ENCODE measurements at regions not wholly inside any gene's neighbourhood (a gene's known extent, or its start where the extent isn't known, plus 50 kb on each side); places are given as distances from the start of the nearest gene placed in this dataset.

- TF ChIP-seq CTCF (IDR thresholded peaks at IDR 0.05; ENCODE audit: insufficient read depth, low read depth, low read length), result no peak
- Histone ChIP-seq H3K27me3 (ENCODE audit: control insufficient read depth, insufficient read depth, low read length) (peaks cover 4% of the 10 kb centered on the region), H3K4me3 (ENCODE audit: low read depth, low read length) (no peak overlapping the region), H3K36me3 (ENCODE audit: control insufficient read depth, insufficient read depth, low read length) (no peaks in the 10 kb centered on the region)
- no peak for DNase-seq (ENCODE audit: low read depth)
- POLR2A ChIA-PET, result no interaction called here
- CTCF ChIA-PET, result no interaction called here
These were observed 182.3 kb downstream of the MELK start for GRCh38 chr9:36755019-36755418.

DNA sequence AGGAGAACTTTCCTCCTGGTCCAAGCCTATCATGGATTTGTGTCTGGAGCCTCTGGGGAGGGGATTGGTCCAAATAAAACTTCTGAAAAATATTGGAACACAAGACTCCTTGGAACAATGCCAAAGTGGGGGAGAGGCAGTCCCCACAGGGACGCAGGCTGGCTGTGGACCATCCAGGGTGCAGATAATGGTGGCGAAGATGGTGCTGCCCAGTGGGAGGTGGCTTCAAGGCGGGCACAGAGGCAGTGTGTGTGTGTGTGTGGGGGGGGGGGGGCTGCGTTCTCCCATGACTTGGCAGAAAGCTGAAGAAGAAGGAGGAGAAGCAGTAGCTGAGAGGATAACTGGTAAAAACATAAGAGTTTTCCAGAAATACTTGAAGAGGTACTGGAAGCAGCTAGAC, 186.4 kb downstream of the MELK start:
- no peak for TF ChIP-seq CTCF (IDR thresholded peaks at IDR 0.05; ENCODE audit: insufficient read depth, low read depth, low read length)
- ChIA-PET POLR2A (no interaction called here), CTCF (no interaction called here)
- no peak overlapping the region for H3K4me3 ChIP-seq (ENCODE audit: low read depth, low read length)
- DNase-seq (ENCODE audit: low read depth), result no peak
- H3K36me3 ChIP-seq (ENCODE audit: control insufficient read depth, insufficient read depth, low read length), result no peaks in the 10 kb centered on the region
- H3K27me3 ChIP-seq (ENCODE audit: control insufficient read depth, insufficient read depth, low read length), result peaks cover 2% of the 10 kb centered on the region

DNA sequence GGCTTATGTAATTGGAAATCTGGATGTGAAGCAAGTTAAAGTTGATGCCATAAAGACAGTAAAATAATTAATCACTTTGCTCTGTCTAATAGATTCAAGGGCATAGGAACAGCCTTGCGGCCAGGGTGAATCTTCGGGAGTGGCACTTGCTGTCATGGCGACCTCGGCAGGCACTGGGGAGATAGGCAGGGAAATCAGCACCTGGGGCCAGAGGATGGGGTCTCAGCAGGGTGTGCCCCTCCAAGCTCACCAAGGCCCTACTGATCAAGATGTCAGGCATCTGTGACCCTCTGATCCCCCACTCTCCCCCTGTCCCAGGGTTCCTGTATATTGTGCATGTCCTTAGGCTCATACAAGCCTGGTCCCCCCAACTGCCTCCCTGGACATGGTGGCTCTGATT, 187.3 kb downstream of the MELK start:
- Histone ChIP-seq H3K27me3 (ENCODE audit: control insufficient read depth, insufficient read depth, low read length) (no peaks in the 10 kb centered on the region; the same call in none of the 2 replicates), H3K4me3 (ENCODE audit: low read depth, low read length) (no peak overlapping the region), H3K36me3 (ENCODE audit: control insufficient read depth, insufficient read depth, low read length) (no peaks in the 10 kb centered on the region)
- DNase-seq (ENCODE audit: low read depth), result no peak
- ChIA-PET CTCF (no interaction called here), POLR2A (no interaction called here)
- no peak for TF ChIP-seq CTCF (IDR thresholded peaks at IDR 0.05; ENCODE audit: insufficient read depth, low read depth, low read length)

DNA sequence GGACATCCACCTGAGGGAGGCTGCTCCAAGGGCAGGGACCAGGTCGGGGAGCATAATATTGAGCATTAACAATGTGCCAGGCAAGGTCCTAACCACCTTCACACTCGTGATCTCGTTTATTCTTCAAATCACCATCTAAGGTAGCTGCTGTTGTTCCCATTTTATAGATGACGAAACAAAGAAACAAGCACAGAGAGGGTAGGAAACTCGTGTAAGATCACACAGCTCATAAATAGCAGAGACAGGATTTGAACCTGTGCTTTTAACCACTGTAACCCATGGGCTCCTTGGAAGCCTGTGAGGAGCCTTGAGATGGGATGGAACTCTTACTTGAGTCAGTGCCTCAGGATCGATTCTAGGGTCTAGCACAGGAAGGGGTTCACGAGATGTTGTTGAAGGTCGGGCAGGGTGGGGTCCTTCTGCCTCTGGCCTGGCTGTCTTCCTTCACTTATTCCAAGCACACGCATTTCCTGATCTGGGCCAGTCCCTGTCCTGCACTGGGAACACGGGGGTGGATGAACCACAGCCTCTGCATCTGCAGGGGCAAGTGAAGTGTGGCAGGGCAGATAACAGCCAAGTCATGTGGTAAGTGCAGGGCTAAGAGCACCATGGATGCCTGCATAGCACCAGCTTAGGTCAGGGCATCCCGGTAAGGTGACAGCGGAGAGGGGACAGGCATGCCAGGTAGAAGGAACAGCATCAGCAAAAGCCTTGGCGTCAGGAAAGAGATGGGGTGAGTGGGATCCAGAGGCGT, 188.1 kb downstream of the MELK start:
- DNase-seq (ENCODE audit: low read depth), result no peak
- H3K4me3 ChIP-seq (ENCODE audit: low read depth, low read length), result no peak overlapping the region
- ChIA-PET POLR2A (no interaction called here), CTCF (no interaction called here)
- no peaks in the 10 kb centered on the region for H3K36me3 ChIP-seq (ENCODE audit: control insufficient read depth, insufficient read depth, low read length)
- H3K27me3 ChIP-seq (ENCODE audit: control insufficient read depth, insufficient read depth, low read length), result no peaks in the 10 kb centered on the region; the same call in 1 of the 2 replicates
- TF ChIP-seq CTCF (IDR thresholded peaks at IDR 0.05; ENCODE audit: insufficient read depth, low read depth, low read length), result no peak

DNA sequence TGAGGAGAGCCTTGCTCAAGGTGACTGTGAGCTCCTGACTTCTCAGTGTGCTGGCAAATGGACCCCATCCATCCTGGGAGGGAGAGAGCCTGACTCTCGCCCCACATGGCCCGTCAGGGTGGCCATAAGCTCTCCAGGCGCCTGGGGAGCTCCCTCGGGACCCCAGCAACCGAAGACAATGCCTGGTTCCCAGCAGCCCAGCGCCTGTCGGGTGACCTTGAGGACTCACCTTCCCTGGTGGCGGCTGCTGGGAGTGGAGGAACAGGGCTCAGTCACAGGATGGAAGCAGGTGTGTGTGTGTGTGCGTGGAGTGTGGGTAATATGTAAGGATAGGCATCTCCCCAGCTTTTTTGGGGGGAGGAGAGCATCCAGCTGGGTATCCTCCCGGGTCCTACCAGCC, 190.3 kb downstream of the MELK start:
- no peak for DNase-seq (ENCODE audit: low read depth)
- Histone ChIP-seq H3K27me3 (ENCODE audit: control insufficient read depth, insufficient read depth, low read length) (no peaks in the 10 kb centered on the region; the same call in 1 of the 2 replicates), H3K4me3 (ENCODE audit: low read depth, low read length) (no peak overlapping the region), H3K36me3 (ENCODE audit: control insufficient read depth, insufficient read depth, low read length) (no peaks in the 10 kb centered on the region)
- CTCF ChIA-PET, result no interaction called here
- POLR2A ChIA-PET, result no interaction called here
- no peak for TF ChIP-seq CTCF (IDR thresholded peaks at IDR 0.05; ENCODE audit: insufficient read depth, low read depth, low read length)

Data from BJ (cell line).